A673 (cell line): ENCODE measurements at regions not wholly inside any gene's neighbourhood (a gene's known extent, or its start where the extent isn't known, plus 50 kb on each side); places are given as distances from the start of the nearest gene placed in this dataset.

Experiments used
- BruUV-seq: library from RNA; stranded (reverse); fragments of 400-500 nt; replicated peaks from 2 replicates; lab custom pipeline; 2021; lab: Mats Ljungman, UMichigan
- CTCF ChIA-PET: fragments of 300-600 bp; sonication (Branson Sonifier 250); formaldehyde crosslinking; loops from one replicate; lab custom pipeline; 2022; ENCODE audit warnings: antibody characterized with exemption; lab: Charles Lee
- POLR2A ChIA-PET: fragments of 300-600 bp; sonication (Branson Sonifier 250); formaldehyde crosslinking; loops from one replicate; lab custom pipeline; 2022; ENCODE audit warnings: antibody characterized with exemption; ENCODE audit not compliant: low non-redundant PET; lab: Charles Lee
- DNase-seq: peaks from one replicate; pipeline ENCODE4 v3.0.0-alpha.2; 2015; ENCODE audit warnings: low spot score
- H3K27ac ChIP-seq: fragments of 200-600 bp; sonication (generic); 2 replicates; pipeline ENCODE4 v1.5.1; 2016; ENCODE audit warnings: mixed run types, low read depth, mild to moderate bottlenecking, mixed read lengths, antibody characterized with exemption, low read length; ENCODE audit not compliant: poor library complexity, severe bottlenecking
- H3K27me3 ChIP-seq: fragments of 200-600 bp; sonication (generic); replicated peaks from 2 replicates; pipeline ENCODE4 v1.6.1; 2017; ENCODE audit warnings: mixed run types, low read depth, mild to moderate bottlenecking, mixed read lengths, antibody characterized with exemption, low read length; ENCODE audit not compliant: insufficient read depth, poor library complexity
- H3K36me3 ChIP-seq: fragments of 200-600 bp; sonication (generic); 2 replicates; pipeline ENCODE4 v1.6.1; 2016; ENCODE audit warnings: mixed run types, mild to moderate bottlenecking, mixed read lengths, antibody characterized with exemption, low read length; ENCODE audit not compliant: insufficient read depth, poor library complexity, severe bottlenecking
- H3K4me1 ChIP-seq: fragments of 200-600 bp; sonication (generic); 2 replicates; pipeline ENCODE4 v1.6.1; 2017; ENCODE audit warnings: mixed run types, mild to moderate bottlenecking, mixed read lengths, antibody characterized with exemption, low read length; ENCODE audit not compliant: insufficient read depth, poor library complexity, severe bottlenecking
- H3K4me3 ChIP-seq: fragments of 200-600 bp; sonication (generic); 2 replicates; pipeline ENCODE4 v1.5.1; 2016; ENCODE audit warnings: low read depth, mixed run types, mild to moderate bottlenecking, mixed read lengths, low read length; ENCODE audit not compliant: poor library complexity, severe bottlenecking
- H3K9me3 ChIP-seq: fragments of 200-600 bp; sonication (generic); 2 replicates; pipeline ENCODE4 v1.6.1; 2016; ENCODE audit warnings: mixed run types, low read depth, mild to moderate bottlenecking, mixed read lengths, antibody characterized with exemption, low read length; ENCODE audit not compliant: poor library complexity, severe bottlenecking
- EZH2 ChIP-seq: fragments of 200-600 bp; sonication (generic); IDR thresholded peaks from 2 replicates; pipeline ENCODE4 v1.6.1; 2017; ENCODE audit warnings: borderline replicate concordance, low read depth, mild to moderate bottlenecking, mixed read lengths, antibody characterized with exemption, low read length; ENCODE audit not compliant: poor library complexity, severe bottlenecking
- intact Hi-C: fragments of 100-400 bp; cut with micrococcal nuclease; formaldehyde crosslinking; loops from one replicate; pipeline ENCODE4 v1.10.0; 2022; ENCODE audit not compliant: unreplicated experiment
- TF ChIP-seq, protein P1 (sequence below): fragments of 300-800, 200-600 bp; sonication (generic); conservative IDR thresholded peaks from 2 replicates; pipeline ENCODE4 v1.5.1; 2017; ENCODE audit warnings: low read depth, mild to moderate bottlenecking, antibody characterized with exemption, low read length, moderate library complexity, mixed read lengths

DNA sequence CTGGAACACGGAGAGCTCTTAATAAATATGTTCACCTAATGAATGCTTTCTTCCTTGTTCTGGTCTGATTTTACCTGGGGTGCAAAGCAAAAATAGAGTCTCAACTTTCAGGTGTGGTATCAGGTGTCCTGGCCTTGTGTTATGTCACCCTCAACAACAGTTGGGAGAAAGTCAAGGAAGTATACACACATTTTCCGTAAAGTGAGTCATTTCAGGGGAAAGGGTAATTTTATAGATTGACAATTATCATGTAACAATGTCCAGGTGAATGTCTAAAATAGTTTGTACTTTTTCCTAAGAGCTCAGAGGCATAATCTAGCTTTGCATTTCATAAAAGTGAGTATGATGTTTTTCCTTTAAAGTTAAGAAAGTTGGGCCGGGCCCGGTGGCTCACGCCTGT is 287.4 kb downstream of the SKIDA1 start:
- H3K9me3 ChIP-seq: no peaks in the 10 kb centered on the region
- no peak for DNase-seq
- no TSS peak for BruUV-seq
- H3K4me1 ChIP-seq: no peaks in the 10 kb centered on the region
- ChIA-PET CTCF (no interaction called here), POLR2A (no interaction called here)
- H3K27me3 ChIP-seq: no peaks in the 10 kb centered on the region
- no peaks in the 10 kb centered on the region for H3K36me3 ChIP-seq
- intact Hi-C loops: no loop called here
- no peak overlapping the region for H3K27ac ChIP-seq
- no peak overlapping the region for H3K4me3 ChIP-seq
- TF ChIP-seq EZH2: no peak
- TF ChIP-seq, protein P1, sequence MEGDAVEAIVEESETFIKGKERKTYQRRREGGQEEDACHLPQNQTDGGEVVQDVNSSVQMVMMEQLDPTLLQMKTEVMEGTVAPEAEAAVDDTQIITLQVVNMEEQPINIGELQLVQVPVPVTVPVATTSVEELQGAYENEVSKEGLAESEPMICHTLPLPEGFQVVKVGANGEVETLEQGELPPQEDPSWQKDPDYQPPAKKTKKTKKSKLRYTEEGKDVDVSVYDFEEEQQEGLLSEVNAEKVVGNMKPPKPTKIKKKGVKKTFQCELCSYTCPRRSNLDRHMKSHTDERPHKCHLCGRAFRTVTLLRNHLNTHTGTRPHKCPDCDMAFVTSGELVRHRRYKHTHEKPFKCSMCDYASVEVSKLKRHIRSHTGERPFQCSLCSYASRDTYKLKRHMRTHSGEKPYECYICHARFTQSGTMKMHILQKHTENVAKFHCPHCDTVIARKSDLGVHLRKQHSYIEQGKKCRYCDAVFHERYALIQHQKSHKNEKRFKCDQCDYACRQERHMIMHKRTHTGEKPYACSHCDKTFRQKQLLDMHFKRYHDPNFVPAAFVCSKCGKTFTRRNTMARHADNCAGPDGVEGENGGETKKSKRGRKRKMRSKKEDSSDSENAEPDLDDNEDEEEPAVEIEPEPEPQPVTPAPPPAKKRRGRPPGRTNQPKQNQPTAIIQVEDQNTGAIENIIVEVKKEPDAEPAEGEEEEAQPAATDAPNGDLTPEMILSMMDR: no peak

DNA sequence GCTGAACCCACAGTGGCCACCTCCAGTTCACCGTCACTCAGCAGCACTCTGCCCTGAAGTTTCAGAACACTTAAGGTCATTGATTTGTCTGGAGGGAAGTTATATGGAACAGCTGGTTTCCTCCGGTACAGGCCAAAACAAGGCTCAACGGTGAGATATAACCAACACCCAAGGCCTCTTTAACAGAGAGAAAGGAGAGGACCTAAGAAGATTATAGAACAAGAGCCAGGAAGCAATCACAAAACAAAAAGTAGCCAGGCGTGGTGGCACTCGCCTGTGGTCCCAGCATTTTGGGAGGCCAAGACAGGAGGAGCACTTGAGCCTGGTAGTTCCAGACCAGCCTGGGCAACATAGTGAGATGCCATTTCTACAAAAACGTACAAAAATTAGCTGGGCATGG is 290.7 kb downstream of the SKIDA1 start:
- TF ChIP-seq, protein P1: no peak
- no peak for TF ChIP-seq EZH2
- BruUV-seq: no TSS peak
- POLR2A ChIA-PET: no interaction called here
- Histone ChIP-seq H3K27me3 (no peaks in the 10 kb centered on the region), H3K36me3 (no peaks in the 10 kb centered on the region), H3K4me1 (no peaks in the 10 kb centered on the region), H3K4me3 (no peak overlapping the region), H3K27ac (no peak overlapping the region), H3K9me3 (no peaks in the 10 kb centered on the region)
- intact Hi-C loops: no loop called here
- CTCF ChIA-PET: no interaction called here
- DNase-seq: no peak

DNA sequence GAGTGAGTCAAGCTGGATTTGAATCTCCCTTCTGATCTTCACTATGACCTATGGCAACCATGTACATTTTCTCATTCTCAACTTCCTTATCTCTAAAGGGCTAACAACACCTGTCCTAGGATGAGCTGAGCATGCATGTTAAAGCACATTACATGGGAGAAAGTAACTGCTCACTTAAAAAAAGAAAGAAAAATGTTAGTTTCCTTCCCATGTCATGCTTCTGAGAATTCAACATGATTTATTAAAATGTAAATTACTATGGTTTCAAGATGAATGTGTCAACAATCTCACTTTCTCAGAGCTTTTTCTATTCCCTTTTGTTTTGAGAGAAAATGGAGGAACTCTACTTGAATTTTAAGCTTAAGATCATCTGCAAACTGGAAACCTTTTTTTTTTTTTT is 295.3 kb downstream of the SKIDA1 start:
- no TSS peak for BruUV-seq
- intact Hi-C loops: no loop called here
- ChIA-PET POLR2A (interaction anchor here (0.7 kb wide), 1 partner anchor 20 kb away, joined by 10 read pairs; no protein-coding TSS in a partner anchor), CTCF (no interaction called here)
- Histone ChIP-seq H3K27ac (no peak overlapping the region), H3K4me1 (no peaks in the 10 kb centered on the region), H3K36me3 (no peaks in the 10 kb centered on the region), H3K27me3 (no peaks in the 10 kb centered on the region), H3K9me3 (no peaks in the 10 kb centered on the region), H3K4me3 (no peak overlapping the region)
- no peak for TF ChIP-seq EZH2
- TF ChIP-seq, protein P1: no peak
- no peak for DNase-seq
